ENCODE measurements at regions not wholly inside any gene's neighbourhood (a gene's known extent, or its start where the extent isn't known, plus 50 kb on each side); places are given as distances from the start of the nearest gene placed in this dataset.

- DNase-seq (ENCODE audit: low read depth), result no peak
- TF ChIP-seq CTCF (IDR thresholded peaks at IDR 0.05; ENCODE audit: low read depth, low read length, missing control alignments), result no peak
- H3K4me3 ChIP-seq (ENCODE audit: low read depth, low read length), result no peak overlapping the region
Measured at GRCh38 chr3:124453189-124453588, 277.1 kb upstream of the UMPS start.

- TF ChIP-seq CTCF (IDR thresholded peaks at IDR 0.05; ENCODE audit: low read depth, low read length, missing control alignments), result no peak
- no peak for DNase-seq (ENCODE audit: low read depth)
- H3K4me3 ChIP-seq (ENCODE audit: low read depth, low read length), result no peak overlapping the region
Measured at GRCh38 chr3:124455891-124456290, 274.4 kb upstream of the UMPS start.

- DNase-seq (ENCODE audit: low read depth), result no peak
- TF ChIP-seq CTCF (IDR thresholded peaks at IDR 0.05; ENCODE audit: low read depth, low read length, missing control alignments), result no peak
- H3K4me3 ChIP-seq (ENCODE audit: low read depth, low read length), result no peak overlapping the region
Measured at GRCh38 chr3:124456506-124456905, 273.7 kb upstream of the UMPS start.

GRCh38 chr3:124459678-124460077 is 270.6 kb upstream of the UMPS start:
- TF ChIP-seq CTCF (IDR thresholded peaks at IDR 0.05; ENCODE audit: low read depth, low read length, missing control alignments), result no peak
- no peak for DNase-seq (ENCODE audit: low read depth)
- H3K4me3 ChIP-seq (ENCODE audit: low read depth, low read length), result no peak overlapping the region

- DNase-seq (ENCODE audit: low read depth), result no peak
- TF ChIP-seq CTCF (IDR thresholded peaks at IDR 0.05; ENCODE audit: low read depth, low read length, missing control alignments), result no peak
- H3K4me3 ChIP-seq (ENCODE audit: low read depth, low read length), result no peak overlapping the region
Measured at GRCh38 chr3:124461126-124461525, 269.1 kb upstream of the UMPS start.

GRCh38 chr3:124461838-124462632 is 268.2 kb upstream of the UMPS start:
- no peak for DNase-seq (ENCODE audit: low read depth)
- TF ChIP-seq CTCF (IDR thresholded peaks at IDR 0.05; ENCODE audit: low read depth, low read length, missing control alignments), result no peak
- no peak overlapping the region for H3K4me3 ChIP-seq (ENCODE audit: low read depth, low read length)

- TF ChIP-seq CTCF (IDR thresholded peaks at IDR 0.05; ENCODE audit: low read depth, low read length, missing control alignments), result no peak
- H3K4me3 ChIP-seq (ENCODE audit: low read depth, low read length), result no peak overlapping the region
- no peak for DNase-seq (ENCODE audit: low read depth)
Measured at GRCh38 chr3:124463234-124463633, 267.0 kb upstream of the UMPS start.

All from GM12864 (cell line).